ENCODE measurements at regions not wholly inside any gene's neighbourhood (a gene's known extent, or its start where the extent isn't known, plus 50 kb on each side); places are given as distances from the start of the nearest gene placed in this dataset.
"Not testable (repeated sequence)": the region's sequence is repeated elsewhere in the genome, so short reads cannot be mapped to it uniquely, and the experiment has no call there.

DNA sequence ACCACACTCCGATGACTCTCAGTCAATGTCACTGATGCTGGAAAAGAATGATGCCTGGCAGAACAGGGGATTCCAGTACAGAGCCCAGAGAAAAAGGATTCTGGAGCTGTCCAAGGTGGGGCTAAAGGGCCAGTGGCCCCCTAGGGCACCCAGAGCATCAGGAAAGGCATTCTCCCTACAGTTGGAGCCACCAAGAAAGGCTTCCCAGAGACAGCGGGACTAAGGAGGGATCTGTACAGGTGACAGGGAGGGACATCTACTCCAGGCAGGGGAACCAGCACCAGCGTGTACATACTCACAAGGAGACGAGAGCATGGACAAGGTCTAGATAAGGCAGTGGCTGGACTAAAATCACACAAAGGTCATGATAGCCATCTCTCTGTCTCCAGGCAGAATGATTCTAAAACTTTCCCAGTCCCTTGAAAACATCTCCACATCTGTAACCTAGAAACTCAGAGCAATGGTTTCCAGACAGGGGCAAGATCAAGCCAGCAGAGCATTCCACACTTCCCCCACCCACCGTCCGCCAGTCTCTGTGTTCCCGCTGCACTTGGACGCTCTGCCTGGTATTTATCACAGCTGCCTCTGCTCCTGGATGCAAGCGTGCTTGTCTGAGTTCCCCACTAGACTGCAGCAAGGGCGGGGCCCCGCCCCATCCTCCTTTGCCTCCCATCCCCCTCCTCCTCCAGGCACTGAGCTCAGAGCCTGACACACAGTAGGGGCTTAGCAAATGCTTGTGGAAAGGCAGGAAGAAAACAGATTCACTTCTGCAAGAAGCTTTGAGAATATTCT lies 111.6 kb upstream of the ZC3H12A start:
- Histone ChIP-seq H3K27ac (no peak overlapping the region), H3K9me3 (peaks cover 0 to 17% (median 0%) of the 10 kb centered on the region in 3 donors), H3K27me3 (peaks cover 87% of the 10 kb centered on the region), H3K4me1 (no peaks in the 10 kb centered on the region), H3K36me3 (no peaks in the 10 kb centered on the region), H3K4me3 (no peak overlapping the region)
- no peak for ATAC-seq
- 3 to 24% methylated on average over 8 of the region's 11 CpGs for WGBS, 2 donors (ENCODE audit: low coverage in 1 of 2)
- TF ChIP-seq POLR2AphosphoS5 (IDR thresholded peaks at IDR 0.05) (no peak), POLR2A (IDR thresholded peaks at IDR 0.05) (no peak)
- TF ChIP-seq, protein P1, sequence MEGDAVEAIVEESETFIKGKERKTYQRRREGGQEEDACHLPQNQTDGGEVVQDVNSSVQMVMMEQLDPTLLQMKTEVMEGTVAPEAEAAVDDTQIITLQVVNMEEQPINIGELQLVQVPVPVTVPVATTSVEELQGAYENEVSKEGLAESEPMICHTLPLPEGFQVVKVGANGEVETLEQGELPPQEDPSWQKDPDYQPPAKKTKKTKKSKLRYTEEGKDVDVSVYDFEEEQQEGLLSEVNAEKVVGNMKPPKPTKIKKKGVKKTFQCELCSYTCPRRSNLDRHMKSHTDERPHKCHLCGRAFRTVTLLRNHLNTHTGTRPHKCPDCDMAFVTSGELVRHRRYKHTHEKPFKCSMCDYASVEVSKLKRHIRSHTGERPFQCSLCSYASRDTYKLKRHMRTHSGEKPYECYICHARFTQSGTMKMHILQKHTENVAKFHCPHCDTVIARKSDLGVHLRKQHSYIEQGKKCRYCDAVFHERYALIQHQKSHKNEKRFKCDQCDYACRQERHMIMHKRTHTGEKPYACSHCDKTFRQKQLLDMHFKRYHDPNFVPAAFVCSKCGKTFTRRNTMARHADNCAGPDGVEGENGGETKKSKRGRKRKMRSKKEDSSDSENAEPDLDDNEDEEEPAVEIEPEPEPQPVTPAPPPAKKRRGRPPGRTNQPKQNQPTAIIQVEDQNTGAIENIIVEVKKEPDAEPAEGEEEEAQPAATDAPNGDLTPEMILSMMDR (IDR thresholded peaks at IDR 0.05): no peak

DNA sequence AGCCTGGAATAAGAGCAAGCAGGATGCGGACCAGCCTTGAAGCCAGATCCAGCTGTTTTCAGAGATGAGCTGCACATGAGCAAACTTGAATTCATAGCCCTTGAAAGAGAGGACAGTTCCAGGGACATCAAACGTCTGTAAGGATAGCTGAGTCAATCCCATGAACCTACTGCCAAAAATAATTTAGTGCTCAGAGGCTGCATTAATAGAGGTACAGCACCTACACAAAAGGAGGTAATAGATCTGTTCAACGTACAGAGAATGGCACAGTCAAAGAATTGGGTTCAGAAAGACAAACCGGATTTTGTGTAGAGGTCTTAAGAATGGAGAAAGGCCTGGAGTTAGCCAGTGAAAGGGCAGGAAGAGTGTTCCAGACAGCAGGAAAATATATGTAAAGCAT lies 110.8 kb upstream of the ZC3H12A start:
- no peak for ATAC-seq
- Histone ChIP-seq H3K36me3 (no peaks in the 10 kb centered on the region), H3K9me3 (peaks cover 0 to 17% (median 0%) of the 10 kb centered on the region in 3 donors), H3K4me3 (no peak overlapping the region), H3K27me3 (peaks cover 80% of the 10 kb centered on the region), H3K27ac (no peak overlapping the region), H3K4me1 (no peaks in the 10 kb centered on the region)
- WGBS, 2 donors (ENCODE audit: low coverage in 1 of 2): 44 to 59% methylated on average over 3 to 4 of the region's 4 CpGs
- TF ChIP-seq, protein P1 (IDR thresholded peaks at IDR 0.05): no peak
- TF ChIP-seq POLR2AphosphoS5 (IDR thresholded peaks at IDR 0.05) (no peak), POLR2A (IDR thresholded peaks at IDR 0.05) (no peak), EP300 (IDR thresholded peaks at IDR 0.05) (no peak)

DNA sequence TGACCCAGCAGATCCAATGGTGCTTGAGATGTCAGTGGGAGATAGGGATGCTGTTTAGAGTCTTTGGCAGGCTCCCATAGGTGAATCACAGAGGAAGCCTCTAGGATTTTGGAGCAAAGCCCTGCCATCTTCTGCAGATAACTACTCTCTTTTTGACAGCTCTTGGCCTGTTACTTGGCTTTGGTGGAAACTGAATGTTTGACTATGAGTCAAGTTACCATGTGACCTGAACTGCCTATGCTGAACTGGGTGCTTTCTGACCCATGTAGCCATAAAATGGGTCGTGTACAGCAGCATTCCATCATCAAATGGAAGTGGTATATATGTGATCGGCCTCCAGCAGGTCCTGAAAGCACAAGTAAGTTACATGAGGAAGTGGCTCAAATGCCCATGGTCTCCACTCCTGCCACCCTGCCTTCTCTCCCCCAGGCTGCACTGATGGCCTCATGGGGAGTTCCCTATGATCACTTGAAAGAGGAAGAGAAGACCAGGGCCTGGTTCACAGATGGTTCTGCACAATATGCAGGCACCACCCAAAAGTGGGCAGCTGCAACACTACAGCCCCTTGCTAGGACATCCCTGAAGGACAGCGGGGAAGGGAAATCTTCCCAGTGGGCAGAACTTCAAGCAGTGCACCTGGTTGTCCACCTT lies 105.6 kb upstream of the ZC3H12A start:
- H3K4me3 ChIP-seq, H3K4me1 ChIP-seq, ATAC-seq, H3K36me3 ChIP-seq, H3K27ac ChIP-seq: not testable (repeated sequence)
- 50% methylated on average over 3 of the region's 3 CpGs; no CpG with 5 or more reads in 1 of the 2 donors for WGBS, 2 donors (ENCODE audit: low coverage in 1 of 2)
- Histone ChIP-seq H3K9me3 (peaks cover 0 to 17% (median 0%) of the 10 kb centered on the region in 3 donors), H3K27me3 (peaks cover 39% of the 10 kb centered on the region)

DNA sequence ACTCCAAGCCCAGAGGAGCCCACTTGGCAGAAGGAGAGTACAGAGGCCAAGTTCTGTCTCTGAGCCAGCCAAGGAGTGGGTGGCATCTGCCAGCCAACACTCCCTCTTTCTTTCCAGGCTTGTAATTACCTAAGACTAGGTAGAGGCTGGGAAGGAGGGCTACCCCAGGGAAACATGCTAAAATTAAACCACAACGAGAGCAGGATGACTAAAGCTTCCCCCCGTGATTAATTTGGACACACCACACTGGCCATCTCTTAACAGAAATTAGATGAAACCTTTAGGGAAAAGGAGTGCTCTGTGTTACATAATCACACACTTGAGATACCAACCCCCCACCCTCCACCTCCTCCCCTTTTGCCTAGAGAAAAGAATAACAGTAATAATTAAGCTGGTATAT lies 102.1 kb upstream of the ZC3H12A start:
- H3K27me3 ChIP-seq: peaks cover 10% of the 10 kb centered on the region
- no peak for ATAC-seq
- TF ChIP-seq, protein P1 (IDR thresholded peaks at IDR 0.05): no peak
- no peak for TF ChIP-seq POLR2A (IDR thresholded peaks at IDR 0.05)
- TF ChIP-seq EP300 (IDR thresholded peaks at IDR 0.05): no peak
- TF ChIP-seq POLR2AphosphoS5 (IDR thresholded peaks at IDR 0.05): no peak
- WGBS, 2 donors (ENCODE audit: low coverage in 1 of 2): 58 to 67% methylated on average over 2 of the region's 2 CpGs
- H3K27ac ChIP-seq: no peak overlapping the region
- H3K36me3 ChIP-seq: no peaks in the 10 kb centered on the region
- H3K9me3 ChIP-seq: peaks cover 0 to 11% (median 0%) of the 10 kb centered on the region in 3 donors
- no peak overlapping the region for H3K4me3 ChIP-seq
- no peaks in the 10 kb centered on the region for H3K4me1 ChIP-seq

DNA sequence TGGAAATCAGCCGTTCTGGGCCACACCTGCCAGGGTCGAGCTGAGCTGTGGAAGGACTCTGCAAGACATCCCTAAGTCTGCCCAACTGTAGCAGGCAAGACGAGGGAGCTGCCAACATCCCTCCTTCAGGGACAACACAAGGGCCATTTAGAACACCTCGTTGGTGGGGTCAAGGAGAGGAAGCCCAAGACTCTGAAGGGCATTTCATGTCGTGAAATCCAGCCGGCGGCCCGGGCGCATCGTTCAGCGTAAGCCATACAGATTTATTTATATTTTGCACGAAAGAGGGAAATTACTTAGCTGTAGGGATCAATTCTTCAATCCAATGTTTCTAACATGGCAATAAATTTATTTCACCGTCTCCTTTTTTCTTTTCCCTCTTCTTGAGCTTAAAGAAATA lies 101.7 kb upstream of the ZC3H12A start:
- H3K27ac ChIP-seq: no peak overlapping the region
- no peaks in the 10 kb centered on the region for H3K36me3 ChIP-seq
- TF ChIP-seq POLR2A (IDR thresholded peaks at IDR 0.05) (no peak), POLR2AphosphoS5 (IDR thresholded peaks at IDR 0.05) (no peak), EP300 (IDR thresholded peaks at IDR 0.05) (no peak)
- TF ChIP-seq, protein P1 (IDR thresholded peaks at IDR 0.05): no peak
- peaks cover 6% of the 10 kb centered on the region for H3K27me3 ChIP-seq
- WGBS, 2 donors (ENCODE audit: low coverage in 1 of 2): 69 to 72% methylated on average over 12 to 13 of the region's 13 CpGs
- ATAC-seq: no peak
- no peak overlapping the region for H3K4me3 ChIP-seq
- no peaks in the 10 kb centered on the region for H3K4me1 ChIP-seq
- H3K9me3 ChIP-seq: peaks cover 0 to 10% (median 0%) of the 10 kb centered on the region in 3 donors
